Liver (tissue), 3 donors: ENCODE measurements at regions not wholly inside any gene's neighbourhood (a gene's known extent, or its start where the extent isn't known, plus 50 kb on each side); places are given as distances from the start of the nearest gene placed in this dataset.

ENCODE experiments used
- ATF3 ChIP-seq: IDR thresholded peaks from 2 replicates; pipeline ENCODE4 v1.6.1; 2016; ENCODE audit warnings: antibody characterized with exemption
- CTCF ChIP-seq: fragments of 150-350 bp; IDR thresholded peaks from 2 replicates; pipeline ENCODE4 v1.5.1; 2017; ENCODE audit warnings: improper control_type of control experiment, low read depth, low read length; ENCODE audit not compliant: missing input control
- EGR1 ChIP-seq, 2 donors: IDR thresholded peaks; 2 replicates each; pipeline ENCODE4 v1.6.1; 2016 to 2018; ENCODE audit warnings: antibody characterized with exemption in 2 of 2, low read depth in 2 of 2
- GABPA ChIP-seq, 2 donors: IDR thresholded peaks in 1 of 2; conservative IDR thresholded peaks in 1 of 2; 2 replicates each; pipeline ENCODE4 v1.6.1; 2016; ENCODE audit warnings: antibody characterized with exemption in 2 of 2, mild to moderate bottlenecking in 1 of 2, moderate library complexity in 1 of 2
- HNF4A ChIP-seq, 2 donors: conservative IDR thresholded peaks; 2 replicates each; pipeline ENCODE4 v1.6.1; 2016; ENCODE audit warnings: antibody characterized with exemption in 2 of 2, mild to moderate bottlenecking in 2 of 2
- JUND ChIP-seq, 2 donors: IDR thresholded peaks; 2 replicates each; pipeline ENCODE4 v1.6.1; 2016; ENCODE audit warnings: antibody characterized with exemption in 2 of 2
- MAX ChIP-seq: IDR thresholded peaks from 2 replicates; pipeline ENCODE4 v1.6.1; 2016; ENCODE audit warnings: antibody characterized with exemption
- RAD21 ChIP-seq, 2 donors: IDR thresholded peaks; 2 replicates each; pipeline ENCODE4 v1.6.1; 2016; ENCODE audit warnings: antibody characterized with exemption in 2 of 2, mild to moderate bottlenecking in 2 of 2
- REST ChIP-seq: IDR thresholded peaks from 2 replicates; pipeline ENCODE4 v1.6.1; 2016; ENCODE audit warnings: antibody characterized with exemption, mild to moderate bottlenecking
- TAF1 ChIP-seq: conservative IDR thresholded peaks from 2 replicates; pipeline ENCODE4 v1.6.1; 2016; ENCODE audit warnings: antibody characterized with exemption, mild to moderate bottlenecking
- YY1 ChIP-seq: IDR thresholded peaks from 2 replicates; pipeline ENCODE4 v1.6.1; 2016; ENCODE audit warnings: antibody characterized with exemption, mild to moderate bottlenecking
- ZBTB33 ChIP-seq: IDR thresholded peaks from 2 replicates; pipeline ENCODE4 v1.6.1; 2016; ENCODE audit warnings: antibody characterized with exemption
- donor health status: healthy.
- donor health status: healthy.

GRCh38 chr5:19200251-19200650 is 787.7 kb downstream of the CDH18 start:
- TF ChIP-seq ZBTB33 (no peak), CTCF (no peak), YY1 (no peak), MAX (no peak), GABPA (IDR thresholded peaks at IDR 0.05 in 1 of 2, conservative IDR thresholded peaks at IDR 0.05 in 1 of 2) (no peak), TAF1 (no peak), RAD21 (IDR thresholded peaks at IDR 0.05) (no peak), ATF3 (no peak), EGR1 (IDR thresholded peaks at IDR 0.05; ENCODE audit: low read depth in 2 of 2) (no peak), REST (no peak), HNF4A (conservative IDR thresholded peaks at IDR 0.05) (no peak), JUND (IDR thresholded peaks at IDR 0.05) (no peak)
